NCI-H526 (cell line): ENCODE measurements at regions not wholly inside any gene's neighbourhood (a gene's known extent, or its start where the extent isn't known, plus 50 kb on each side); places are given as distances from the start of the nearest gene placed in this dataset.
A peak's percentile ranks its signal among the peaks of the same experiment; 100 is the strongest.
"Not testable (repeated sequence)": the region's sequence is repeated elsewhere in the genome, so short reads cannot be mapped to it uniquely, and the experiment has no call there.

Experiments used
- DNase-seq, 2 experiments: peaks; one replicate each; lab custom pipeline; 2025; lab: John Stamatoyannopoulos, UW

GRCh38 chr12:91672130-91672529, 473.5 kb downstream of the BTG1 start:
- DNase-seq, result peak; percentile 38 to 47

- DNase-seq, result no peak
Measured at GRCh38 chr12:91667694-91668093, 478.0 kb downstream of the BTG1 start.

GRCh38 chr12:91663744-91664143, 481.1 kb upstream of the DCN start:
- DNase-seq, result no peak

- peak; percentile 35 to 51 for DNase-seq
Measured at GRCh38 chr12:91663310-91663709, 480.7 kb upstream of the DCN start.

- DNase-seq, result no peak
Measured at GRCh38 chr12:91662021-91662420, 479.4 kb upstream of the DCN start.

GRCh38 chr12:91657032-91657431, 474.4 kb upstream of the DCN start:
- no peak for DNase-seq

GRCh38 chr12:91655966-91656365, 473.3 kb upstream of the DCN start:
- DNase-seq, result no peak

GRCh38 chr12:91654087-91654486, 471.5 kb upstream of the DCN start:
- no peak for DNase-seq

GRCh38 chr12:91651728-91652127, 469.1 kb upstream of the DCN start:
- no peak for DNase-seq

GRCh38 chr12:91643763-91644162, 461.1 kb upstream of the DCN start:
- DNase-seq, result no peak

- DNase-seq, result no peak
Measured at GRCh38 chr12:91640021-91640420, 457.4 kb upstream of the DCN start.

GRCh38 chr12:91639327-91639726, 456.7 kb upstream of the DCN start:
- no peak for DNase-seq

- no peak for DNase-seq
Measured at GRCh38 chr12:91637789-91638624, 455.4 kb upstream of the DCN start.

GRCh38 chr12:91636721-91637120, 454.1 kb upstream of the DCN start:
- no peak for DNase-seq

GRCh38 chr12:91634386-91634713, 451.7 kb upstream of the DCN start:
- not testable (repeated sequence) for DNase-seq

GRCh38 chr12:91633734-91634357, 451.2 kb upstream of the DCN start:
- no peak for DNase-seq

- no peak for DNase-seq
Measured at GRCh38 chr12:91633206-91633605, 450.6 kb upstream of the DCN start.

GRCh38 chr12:91632042-91632786, 449.6 kb upstream of the DCN start:
- DNase-seq, result no peak

GRCh38 chr12:91630596-91631293, 448.1 kb upstream of the DCN start:
- DNase-seq, result no peak

GRCh38 chr12:91630083-91630482, 447.5 kb upstream of the DCN start:
- peak; percentile 43 to 73 for DNase-seq

- DNase-seq, result no peak
Measured at GRCh38 chr12:91629440-91629839, 446.8 kb upstream of the DCN start.

- no peak for DNase-seq
Measured at GRCh38 chr12:91628656-91629055, 446.0 kb upstream of the DCN start.
